Activated naive CD4-positive, alpha-beta T cell treated with anti-CD3 and anti-CD28 coated beads, Interleukin-2, amount 10 ng/mL, durations not matched to agents 7 days and 5 days (primary cell): ENCODE measurements at regions not wholly inside any gene's neighbourhood (a gene's known extent, or its start where the extent isn't known, plus 50 kb on each side); places are given as distances from the start of the nearest gene placed in this dataset.
"Not testable (repeated sequence)": the region's sequence is repeated elsewhere in the genome, so short reads cannot be mapped to it uniquely, and the experiment has no call there.

Experiments
- CTCF ChIA-PET: fragments of 350-600 bp; sonication (Branson Sonifier 250); formaldehyde crosslinking; loops from one replicate; lab custom pipeline; 2021; ENCODE audit warnings: antibody characterized with exemption; lab: Charles Lee
- DNase-seq: peaks from one replicate; pipeline ENCODE4 v3.0.0-alpha.2; 2020
- H3K27ac Mint-ChIP-seq: one replicate; pipeline ENCODE4 v1.8.0; 2021; ENCODE audit warnings: mild to moderate bottlenecking, moderate library complexity, mixed read lengths
- H3K27me3 Mint-ChIP-seq: one replicate; pipeline ENCODE4 v1.8.0; 2021; ENCODE audit warnings: mild to moderate bottlenecking, mixed read lengths
- H3K36me3 Mint-ChIP-seq: one replicate; pipeline ENCODE4 v1.8.0; 2021; ENCODE audit warnings: mixed read lengths
- H3K4me1 Mint-ChIP-seq: one replicate; pipeline ENCODE4 v1.8.0; 2021; ENCODE audit warnings: mixed read lengths
- H3K4me3 Mint-ChIP-seq: one replicate; pipeline ENCODE4 v1.8.0; 2021; ENCODE audit warnings: mild to moderate bottlenecking, moderate library complexity, mixed read lengths
- H3K9me3 Mint-ChIP-seq: one replicate; pipeline ENCODE4 v1.8.0; 2021; ENCODE audit warnings: mixed read lengths

- no peaks in the 10 kb centered on the region for H3K27me3 Mint-ChIP-seq
Measured at GRCh38 chr2:159880729-159881128, 82.7 kb upstream of the CD302 start.

DNA sequence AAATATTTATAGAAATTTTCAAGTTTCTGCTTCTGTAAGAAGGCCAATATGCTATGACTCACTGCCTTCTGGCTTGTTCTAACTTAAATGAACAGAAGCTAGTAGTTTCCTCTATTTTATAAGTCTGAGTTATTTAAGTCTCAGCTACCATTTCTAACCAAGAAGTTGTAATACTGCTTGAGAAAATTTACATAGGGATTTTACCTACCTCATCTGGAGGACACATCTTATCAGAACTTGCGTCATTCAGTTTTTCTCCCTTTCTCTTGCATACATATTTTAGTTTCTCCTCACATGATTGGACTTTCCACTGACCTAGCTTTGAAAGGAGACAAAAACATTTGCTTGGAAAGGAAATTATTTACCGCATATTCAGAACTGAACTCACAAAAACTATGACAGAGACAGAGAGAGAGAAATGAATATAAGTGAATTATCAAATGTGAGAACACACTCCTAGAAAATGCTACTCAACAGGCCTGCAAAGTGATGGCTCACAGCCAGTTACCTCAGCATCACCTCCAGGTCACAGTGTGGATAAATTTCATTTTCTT, 81.1 kb upstream of the CD302 start:
- Mint-ChIP-seq H3K9me3 (no peaks in the 10 kb centered on the region), H3K36me3 (peaks cover 47% of the 10 kb centered on the region), H3K27me3 (no peaks in the 10 kb centered on the region), H3K4me1 (no peaks in the 10 kb centered on the region), H3K27ac (no peak overlapping the region), H3K4me3 (no peak overlapping the region)
- CTCF ChIA-PET: no interaction called here
- DNase-seq: no peak

More at GRCh38 chr2:159880729-159881128, 82.7 kb upstream of the CD302 start:
- CTCF ChIA-PET: no interaction called here
- DNase-seq: no peak
- peaks cover 45% of the 10 kb centered on the region for H3K36me3 Mint-ChIP-seq
- no peaks in the 10 kb centered on the region for H3K4me1 Mint-ChIP-seq
- H3K27ac Mint-ChIP-seq: no peak overlapping the region
- no peak overlapping the region for H3K4me3 Mint-ChIP-seq
- H3K9me3 Mint-ChIP-seq: no peaks in the 10 kb centered on the region

DNA sequence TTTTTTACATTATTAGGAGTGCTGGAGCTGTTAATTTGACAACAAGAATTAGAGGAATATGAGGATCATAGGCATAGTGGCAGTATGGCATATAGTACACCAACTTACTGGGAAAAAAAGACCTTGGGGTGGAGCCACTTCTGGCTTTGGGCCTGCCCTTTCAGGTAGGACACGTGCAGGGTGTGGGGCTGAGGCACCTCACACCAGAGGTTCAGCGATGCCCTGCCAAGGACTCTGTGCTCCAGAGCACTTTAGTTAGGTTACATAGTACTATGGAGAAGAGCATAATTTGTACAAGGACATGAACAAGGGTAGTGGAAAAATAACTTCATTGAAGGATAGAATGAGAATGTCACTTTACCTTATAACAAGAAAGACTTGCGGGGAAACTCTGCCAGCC, 77.1 kb upstream of the CD302 start:
- H3K36me3 Mint-ChIP-seq: peaks cover 49% of the 10 kb centered on the region
- DNase-seq: peak; percentile 45
- H3K27me3 Mint-ChIP-seq: no peaks in the 10 kb centered on the region
- no peak overlapping the region for H3K4me3 Mint-ChIP-seq
- no peak overlapping the region for H3K27ac Mint-ChIP-seq
- H3K9me3 Mint-ChIP-seq: no peaks in the 10 kb centered on the region
- no peaks in the 10 kb centered on the region for H3K4me1 Mint-ChIP-seq
- CTCF ChIA-PET: interaction anchor here (1.0 kb wide), 1 partner anchor 47 kb away, joined by 3 read pairs; no protein-coding TSS in a partner anchor

- CTCF ChIA-PET: no interaction called here
- peak; percentile 23 for DNase-seq
- Mint-ChIP-seq H3K9me3 (no peaks in the 10 kb centered on the region), H3K4me3 (no peak overlapping the region), H3K4me1 (no peaks in the 10 kb centered on the region), H3K36me3 (peaks cover 52% of the 10 kb centered on the region), H3K27me3 (no peaks in the 10 kb centered on the region), H3K27ac (no peak overlapping the region)
Measured at GRCh38 chr2:159873258-159873657, 75.2 kb upstream of the CD302 start.

- H3K4me3 Mint-ChIP-seq: no peak overlapping the region
- H3K27ac Mint-ChIP-seq: no peak overlapping the region
- no peaks in the 10 kb centered on the region for H3K9me3 Mint-ChIP-seq
- CTCF ChIA-PET: no interaction called here
- H3K27me3 Mint-ChIP-seq: no peaks in the 10 kb centered on the region
- H3K4me1 Mint-ChIP-seq: no peaks in the 10 kb centered on the region
- H3K36me3 Mint-ChIP-seq: peaks cover 51% of the 10 kb centered on the region
- DNase-seq: no peak
Measured at GRCh38 chr2:159872353-159872752, 74.3 kb upstream of the CD302 start.

- DNase-seq, H3K27ac Mint-ChIP-seq, H3K9me3 Mint-ChIP-seq, H3K4me3 Mint-ChIP-seq, H3K27me3 Mint-ChIP-seq, H3K4me1 Mint-ChIP-seq, CTCF ChIA-PET: not testable (repeated sequence)
- H3K36me3 Mint-ChIP-seq: peaks cover 50% of the 10 kb centered on the region
Measured at GRCh38 chr2:159868598-159869159, 70.7 kb upstream of the CD302 start.

DNA sequence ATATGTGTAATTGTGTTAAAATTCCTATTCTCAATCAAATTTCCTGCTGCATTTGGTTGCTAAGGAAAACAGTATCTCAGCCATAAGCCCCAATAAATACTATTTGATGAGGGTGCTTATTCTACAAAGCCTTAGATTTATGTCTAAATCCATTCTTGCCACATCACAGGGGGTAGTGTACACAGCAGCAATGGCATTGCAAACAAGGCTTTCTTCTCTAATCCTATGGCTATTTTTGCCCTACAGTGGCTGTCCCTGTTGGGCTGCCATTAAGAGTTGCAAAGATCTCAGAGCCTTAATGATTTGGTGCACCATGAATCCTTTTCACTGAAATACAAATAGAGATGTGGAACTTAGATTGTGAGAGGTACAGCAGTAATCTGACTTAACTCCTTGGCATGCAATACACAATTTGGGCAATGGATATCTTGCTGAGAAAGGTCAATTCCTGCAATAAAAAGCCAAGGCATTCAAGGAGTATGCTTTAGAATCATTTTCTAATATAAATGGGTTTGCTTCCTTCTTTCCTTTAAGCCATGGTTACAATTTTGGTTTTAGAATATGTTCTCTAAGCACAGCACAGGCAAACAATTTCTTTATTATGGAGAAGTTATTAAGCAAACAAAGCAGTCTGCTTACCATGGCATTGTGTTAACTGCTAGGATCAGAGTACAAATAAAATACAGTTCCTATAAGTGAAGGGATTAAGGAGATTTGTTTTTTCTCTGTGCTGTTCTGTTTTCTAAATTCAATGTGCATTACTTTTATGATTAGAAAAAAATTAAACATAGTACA, 69.8 kb upstream of the CD302 start:
- Mint-ChIP-seq H3K4me1 (no peaks in the 10 kb centered on the region), H3K36me3 (peaks cover 53% of the 10 kb centered on the region), H3K27me3 (no peaks in the 10 kb centered on the region), H3K27ac (no peak overlapping the region), H3K9me3 (no peaks in the 10 kb centered on the region), H3K4me3 (no peak overlapping the region)
- CTCF ChIA-PET: no interaction called here
- no peak for DNase-seq

- no peak for DNase-seq
- H3K4me3 Mint-ChIP-seq: no peak overlapping the region
- H3K9me3 Mint-ChIP-seq: no peaks in the 10 kb centered on the region
- H3K36me3 Mint-ChIP-seq: peaks cover 46% of the 10 kb centered on the region
- no peaks in the 10 kb centered on the region for H3K4me1 Mint-ChIP-seq
- H3K27ac Mint-ChIP-seq: no peak overlapping the region
- CTCF ChIA-PET: no interaction called here
- no peaks in the 10 kb centered on the region for H3K27me3 Mint-ChIP-seq
Measured at GRCh38 chr2:159863526-159864160, 65.6 kb upstream of the CD302 start.

- CTCF ChIA-PET: no interaction called here
- no peak for DNase-seq
- Mint-ChIP-seq H3K36me3 (peaks cover 39% of the 10 kb centered on the region), H3K4me3 (no peak overlapping the region), H3K9me3 (no peaks in the 10 kb centered on the region), H3K27ac (no peak overlapping the region), H3K4me1 (no peaks in the 10 kb centered on the region), H3K27me3 (no peaks in the 10 kb centered on the region)
Measured at GRCh38 chr2:159860581-159861310, 62.7 kb upstream of the CD302 start.

DNA sequence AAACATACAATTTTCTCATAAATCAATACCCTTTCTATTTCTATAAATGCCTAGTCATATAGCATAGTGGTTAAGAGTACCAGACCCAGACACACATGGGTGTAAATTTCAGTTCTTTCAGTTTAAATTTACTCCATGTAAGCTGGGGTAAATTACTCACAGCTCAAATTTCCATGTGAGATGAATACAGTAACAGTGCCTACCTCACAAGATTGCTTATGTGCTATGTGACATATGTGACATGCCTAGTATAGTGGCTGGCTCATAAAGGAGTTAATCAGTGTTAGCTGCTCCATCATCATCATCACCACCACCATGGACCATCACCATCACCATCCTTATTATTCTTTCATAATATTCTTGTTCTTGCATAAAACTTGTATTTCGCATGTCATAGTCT, 61.6 kb upstream of the CD302 start:
- CTCF ChIA-PET: no interaction called here
- no peaks in the 10 kb centered on the region for H3K9me3 Mint-ChIP-seq
- H3K27me3 Mint-ChIP-seq: no peaks in the 10 kb centered on the region
- H3K4me3 Mint-ChIP-seq: no peak overlapping the region
- no peak overlapping the region for H3K27ac Mint-ChIP-seq
- H3K4me1 Mint-ChIP-seq: no peaks in the 10 kb centered on the region
- DNase-seq: no peak
- H3K36me3 Mint-ChIP-seq: peaks cover 32% of the 10 kb centered on the region

- no peaks in the 10 kb centered on the region for H3K4me1 Mint-ChIP-seq
- H3K36me3 Mint-ChIP-seq: peaks cover 23% of the 10 kb centered on the region
- DNase-seq: no peak
- H3K27me3 Mint-ChIP-seq: no peaks in the 10 kb centered on the region
- CTCF ChIA-PET: no interaction called here
- H3K27ac Mint-ChIP-seq: no peak overlapping the region
- H3K4me3 Mint-ChIP-seq: no peak overlapping the region
- no peaks in the 10 kb centered on the region for H3K9me3 Mint-ChIP-seq
Measured at GRCh38 chr2:159856760-159857159, 58.8 kb upstream of the CD302 start.

DNA sequence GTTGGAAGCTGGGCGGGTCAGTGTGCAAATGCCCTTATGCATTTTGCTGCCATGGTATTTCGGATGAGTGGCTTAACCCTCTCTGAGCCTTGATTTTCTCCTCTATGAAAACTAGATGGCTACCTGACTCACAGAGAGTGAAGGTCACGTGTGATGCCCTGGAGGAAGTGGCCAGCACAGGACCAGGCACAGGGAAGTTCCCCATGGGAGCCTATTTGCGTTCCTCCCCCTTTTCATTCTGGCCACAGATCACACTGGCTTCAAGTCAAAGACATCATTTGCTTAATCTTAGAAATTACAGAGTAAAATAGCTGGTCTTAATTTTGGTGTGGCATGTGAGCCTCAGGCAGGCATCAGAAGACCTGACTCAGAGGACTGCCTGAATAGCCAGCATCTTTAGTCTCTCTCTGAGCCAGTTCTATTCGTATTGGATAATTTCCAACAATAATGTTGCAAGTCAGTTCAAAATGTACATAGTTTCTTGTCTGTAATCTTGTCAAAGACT, 57.6 kb upstream of the CD302 start:
- CTCF ChIA-PET: no interaction called here
- no peak for DNase-seq

GRCh38 chr2:159855143-159855542, 57.1 kb upstream of the CD302 start:
- Mint-ChIP-seq H3K4me3 (no peak overlapping the region), H3K9me3 (no peaks in the 10 kb centered on the region), H3K36me3 (peaks cover 20% of the 10 kb centered on the region), H3K27me3 (no peaks in the 10 kb centered on the region), H3K27ac (no peak overlapping the region), H3K4me1 (no peaks in the 10 kb centered on the region)
- CTCF ChIA-PET: no interaction called here
- DNase-seq: no peak

More for the DNA sequence above, 57.6 kb upstream of the CD302 start:
- Mint-ChIP-seq H3K27ac (no peak overlapping the region), H3K4me1 (no peaks in the 10 kb centered on the region), H3K36me3 (peaks cover 25% of the 10 kb centered on the region), H3K27me3 (no peaks in the 10 kb centered on the region), H3K9me3 (no peaks in the 10 kb centered on the region), H3K4me3 (no peak overlapping the region)

GRCh38 chr2:159854481-159854880, 56.5 kb upstream of the CD302 start:
- Mint-ChIP-seq H3K4me1 (no peaks in the 10 kb centered on the region), H3K4me3 (no peak overlapping the region), H3K9me3 (no peaks in the 10 kb centered on the region), H3K36me3 (peaks cover 21% of the 10 kb centered on the region), H3K27ac (no peak overlapping the region), H3K27me3 (no peaks in the 10 kb centered on the region)
- CTCF ChIA-PET: no interaction called here
- no peak for DNase-seq
